Hematopoietic multipotent progenitor cell treated with erythropoietin and hydrocortisone succinate and interleukin-3 and kit ligand, for 6 days (in vitro differentiated cells): ENCODE measurements at regions not wholly inside any gene's neighbourhood (a gene's known extent, or its start where the extent isn't known, plus 50 kb on each side); places are given as distances from the start of the nearest gene placed in this dataset.

Source experiments
- DNase-seq: peaks from one replicate; pipeline ENCODE4 v3.0.0-alpha.2; 2015

- DNase-seq, result peak; percentile 23
These were observed 304.2 kb downstream of the ENC1 start for GRCh38 chr5:74336297-74336696.

- peak; percentile 14 for DNase-seq
These were observed 305.7 kb downstream of the ENC1 start for GRCh38 chr5:74334762-74335384.

GRCh38 chr5:74334062-74334761 is 306.3 kb downstream of the ENC1 start:
- DNase-seq, result peak; percentile 27

DNA sequence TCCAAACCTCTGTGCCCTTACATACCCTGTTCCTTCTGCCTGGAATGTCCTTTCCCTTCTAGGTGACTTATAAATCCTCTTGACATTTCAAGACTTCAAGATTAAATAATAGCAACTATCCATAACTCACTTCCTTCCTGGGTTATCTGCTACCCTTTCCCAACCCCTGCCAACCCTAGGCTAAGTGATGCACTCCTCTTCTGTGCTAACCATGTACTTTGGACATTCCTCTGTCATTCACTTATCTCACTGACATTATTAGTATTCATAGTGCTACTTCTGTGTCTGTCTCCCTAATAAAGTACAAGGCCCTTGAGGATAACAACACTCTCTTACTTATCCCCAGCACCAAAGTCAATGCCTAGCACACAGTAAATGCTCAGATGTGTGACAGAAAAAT is 307.1 kb downstream of the ENC1 start:
- no peak for DNase-seq

GRCh38 chr5:74332682-74333081 is 307.8 kb downstream of the ENC1 start:
- DNase-seq, result no peak

- no peak for DNase-seq
These were observed 308.5 kb downstream of the ENC1 start for GRCh38 chr5:74332006-74332405.

DNA sequence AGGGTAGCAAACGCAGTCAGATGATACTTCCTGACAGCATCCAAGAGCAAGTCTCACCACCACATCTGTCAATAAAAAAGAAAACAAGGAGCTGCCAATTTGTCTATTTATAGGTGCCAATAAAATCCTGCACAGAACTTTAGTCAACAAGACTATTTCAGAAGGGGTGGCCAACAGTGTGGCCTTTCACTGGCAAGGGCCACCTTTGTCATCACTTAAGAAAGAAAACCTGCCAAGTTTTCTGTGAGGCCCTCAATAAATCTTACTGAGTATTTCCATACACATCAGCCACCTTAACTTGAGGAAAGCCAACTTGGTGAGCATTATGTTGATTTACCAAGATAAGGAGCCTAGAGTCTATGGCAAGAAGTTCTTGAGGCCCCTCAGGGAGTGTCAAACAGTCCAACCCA is 312.3 kb downstream of the ENC1 start:
- DNase-seq, result no peak

- no peak for DNase-seq
These were observed 313.2 kb downstream of the ENC1 start for GRCh38 chr5:74327339-74327685.

GRCh38 chr5:74326571-74327338 is 313.8 kb downstream of the ENC1 start:
- DNase-seq, result peak; percentile 89

- DNase-seq, result no peak
These were observed 314.7 kb downstream of the ENC1 start for GRCh38 chr5:74325866-74326265.

- no peak for DNase-seq
These were observed 316.0 kb downstream of the ENC1 start for GRCh38 chr5:74324556-74324955.

DNA sequence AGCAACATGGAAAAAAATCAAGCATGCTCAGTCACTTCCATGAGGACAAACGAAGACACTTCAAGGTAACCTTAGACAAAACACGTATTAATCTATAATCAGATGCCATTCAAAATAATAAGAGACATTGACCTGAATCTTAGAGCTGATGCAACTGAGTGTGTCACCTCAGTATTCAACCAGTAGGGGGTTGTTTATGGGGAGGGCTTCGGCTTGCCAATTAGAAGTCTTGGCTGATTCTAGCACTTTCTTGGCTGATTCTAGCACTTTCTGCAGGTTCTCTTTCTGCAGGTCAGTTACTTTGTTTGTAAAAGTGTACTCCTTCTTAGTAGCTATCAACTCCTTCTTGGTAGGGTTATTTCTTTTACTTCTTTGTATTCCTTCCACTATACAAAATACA is 317.6 kb downstream of the ENC1 start:
- peak; percentile 24 for DNase-seq

DNA sequence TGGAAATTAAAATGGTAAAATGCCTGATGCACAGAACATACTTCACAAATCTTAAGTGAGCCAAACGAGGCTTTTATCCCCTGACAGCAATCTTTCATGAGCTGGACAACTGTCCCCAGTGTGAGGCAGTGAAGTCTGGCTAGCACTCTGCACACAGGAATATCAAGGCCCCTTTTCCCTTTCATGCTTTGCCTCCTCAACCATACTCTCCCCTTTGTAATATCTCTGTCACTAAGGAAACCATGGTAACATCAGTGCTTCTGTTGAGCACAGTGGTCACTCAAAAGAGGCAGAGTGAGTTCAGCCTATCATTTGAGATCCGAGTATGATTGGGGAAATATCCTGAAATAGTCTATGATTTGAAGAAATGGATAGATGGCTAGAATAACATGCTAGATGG is 318.3 kb downstream of the ENC1 start:
- DNase-seq, result no peak

DNA sequence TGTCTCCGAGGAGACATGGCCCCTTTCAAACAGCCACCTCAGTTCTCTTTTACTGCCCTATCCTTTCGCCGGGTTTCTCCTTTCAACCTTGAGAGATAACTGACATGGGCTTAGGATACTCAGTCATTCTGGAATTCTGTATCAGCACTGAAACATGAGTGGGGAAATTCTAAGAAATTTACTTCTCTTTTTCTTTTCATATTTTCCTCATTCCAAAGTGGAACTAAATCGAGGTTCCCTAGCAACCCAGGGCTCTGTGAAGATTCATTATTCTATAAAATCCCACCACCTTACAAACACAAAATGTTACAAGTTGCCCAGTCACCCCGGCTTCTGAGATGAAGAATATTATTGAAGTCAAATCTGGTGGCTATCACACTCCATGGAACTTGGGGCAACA is 319.2 kb downstream of the ENC1 start:
- DNase-seq, result no peak

- no peak for DNase-seq
These were observed 320.0 kb downstream of the ENC1 start for GRCh38 chr5:74320526-74320925.

GRCh38 chr5:74319076-74319475 is 321.5 kb downstream of the ENC1 start:
- DNase-seq, result no peak

DNA sequence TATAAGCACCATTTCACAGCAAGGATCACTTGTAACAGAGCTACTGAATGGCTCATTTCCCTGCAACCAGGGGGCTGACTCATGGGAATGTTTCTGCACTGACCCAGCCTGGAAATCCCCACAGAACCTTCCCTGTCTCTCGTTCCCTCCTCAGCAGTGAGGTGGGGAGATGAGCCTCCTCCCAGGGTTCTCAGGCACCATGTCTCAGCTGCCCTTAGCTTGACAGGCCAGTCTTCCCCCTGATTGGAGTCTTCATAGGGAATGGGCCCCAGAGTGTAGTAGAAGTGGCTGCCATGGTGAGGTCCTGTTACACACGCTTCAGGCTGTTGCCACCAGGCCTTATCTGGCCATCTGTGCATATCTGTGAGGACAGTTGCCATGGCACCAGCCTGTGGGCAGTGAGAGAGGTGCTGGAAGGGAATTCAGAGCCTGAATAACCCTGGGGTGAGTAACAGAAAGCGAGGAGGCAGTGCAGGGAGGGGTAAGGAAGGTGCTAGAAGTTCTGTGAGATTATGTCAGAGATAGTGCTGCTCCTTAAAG is 324.4 kb downstream of the ENC1 start:
- DNase-seq, result peak; percentile 33

- no peak for DNase-seq
These were observed 325.6 kb downstream of the ENC1 start for GRCh38 chr5:74314906-74315305.

DNA sequence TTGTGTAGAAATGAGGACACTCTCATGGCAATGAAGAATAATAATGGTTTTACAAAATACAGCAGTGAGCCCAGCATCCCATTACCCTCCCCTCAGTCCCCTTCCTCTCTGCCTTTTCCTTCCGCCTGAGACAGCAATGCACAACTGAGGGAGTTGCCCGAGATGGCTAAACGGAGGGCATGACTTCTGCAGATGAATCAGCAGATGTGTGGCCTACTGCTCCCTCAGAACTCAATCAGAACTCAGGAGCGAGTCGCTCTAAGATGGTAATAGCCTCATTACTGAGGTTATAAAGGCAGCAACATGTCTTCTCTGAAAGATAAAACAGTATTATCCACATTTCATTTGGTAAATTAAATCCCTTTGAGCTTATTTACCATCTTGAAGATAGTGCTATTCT is 326.6 kb downstream of the ENC1 start:
- DNase-seq, result no peak

GRCh38 chr5:74312746-74313145 is 327.8 kb downstream of the ENC1 start:
- no peak for DNase-seq

DNA sequence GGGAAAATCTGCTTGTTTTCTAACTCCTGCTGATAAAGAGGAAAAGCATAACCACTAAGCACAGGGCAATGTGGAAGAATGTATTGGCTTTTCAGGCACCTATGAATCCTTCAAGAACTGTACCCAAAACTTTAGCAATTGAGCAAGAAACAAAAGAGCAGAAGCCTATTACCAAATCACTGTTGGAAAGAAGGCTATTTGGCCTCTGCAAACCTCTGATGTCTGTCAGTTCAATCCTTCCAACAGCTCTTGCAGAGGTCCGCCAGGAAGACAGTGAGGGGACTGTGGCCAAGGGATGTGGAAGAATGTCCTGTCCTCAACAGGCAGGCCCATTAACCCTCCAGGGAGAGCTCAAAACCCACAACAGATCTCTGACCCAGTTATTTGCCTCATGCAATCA is 328.6 kb downstream of the ENC1 start:
- DNase-seq, result no peak

DNA sequence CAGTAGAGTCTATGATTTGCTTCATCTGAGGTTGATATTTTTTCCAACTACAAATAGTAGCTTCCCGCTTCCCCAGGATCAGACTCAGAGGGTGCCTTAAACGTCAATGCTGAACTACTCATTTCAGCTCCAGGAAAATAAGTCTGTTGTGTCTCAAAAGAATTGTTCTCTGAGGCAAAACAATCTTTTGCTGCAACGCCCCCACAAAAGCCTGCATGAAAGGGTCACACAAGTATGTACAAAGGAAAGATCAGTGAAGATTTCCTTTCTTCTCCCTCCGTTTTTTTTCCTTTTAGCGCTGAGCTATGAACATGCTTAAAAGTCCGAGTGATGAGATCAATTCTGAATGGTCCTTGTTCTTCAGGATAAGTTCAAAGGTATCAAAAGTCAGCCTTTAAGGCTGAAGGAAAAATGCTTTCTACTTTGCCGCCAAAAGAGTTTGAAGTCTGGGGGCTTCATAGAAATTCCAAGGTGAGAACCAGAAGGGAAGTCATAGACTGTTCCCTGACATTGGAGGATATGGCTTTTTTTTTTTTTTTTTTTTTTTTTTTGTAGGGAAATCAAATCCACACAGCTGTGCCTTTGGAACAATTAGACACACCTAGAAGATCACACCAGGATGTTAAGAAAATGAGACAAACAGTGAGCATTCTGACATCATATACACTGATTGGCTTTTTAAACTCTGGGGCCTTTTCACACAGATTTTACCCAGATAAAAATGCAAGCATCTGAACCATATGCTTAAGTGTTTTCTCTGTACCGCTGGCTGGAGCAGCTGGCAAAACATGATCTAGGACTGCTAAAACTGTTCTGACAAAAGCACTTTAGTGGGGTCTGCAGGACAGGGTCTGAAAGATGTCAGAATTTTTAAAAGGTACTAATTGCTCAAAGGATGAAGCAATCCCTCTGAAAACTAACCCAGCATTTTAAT is 329.3 kb downstream of the ENC1 start:
- DNase-seq, result no peak

DNA sequence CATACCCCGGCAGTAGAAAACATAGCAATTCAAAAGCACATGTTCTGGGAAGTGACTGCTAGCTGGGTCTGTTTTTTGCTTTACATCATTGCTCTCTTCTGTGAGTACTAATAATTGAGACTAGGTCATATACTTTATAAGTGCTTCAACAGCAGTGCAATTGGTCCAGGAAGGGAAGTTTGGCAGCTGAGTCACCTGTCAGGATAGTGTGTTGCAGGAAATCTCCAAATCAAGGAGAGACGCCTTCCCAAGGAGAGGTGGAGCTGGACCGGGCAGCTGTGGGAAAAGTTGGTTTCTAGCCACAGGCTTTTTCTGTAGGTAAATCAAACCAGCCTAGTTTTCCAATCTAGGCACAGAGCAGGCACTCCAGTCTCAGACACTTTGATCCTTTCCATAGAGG is 330.1 kb downstream of the ENC1 start:
- DNase-seq, result no peak
